ENCODE measurements at regions not wholly inside any gene's neighbourhood (a gene's known extent, or its start where the extent isn't known, plus 50 kb on each side); places are given as distances from the start of the nearest gene placed in this dataset.

- intact Hi-C loops (cut with DNase I; ENCODE audit: low total_unique reads): no loop called here
Observed at GRCh38 chr18:78092901-78093300, 843.3 kb downstream of the GALR1 start.

GRCh38 chr18:78099979-78100588, 850.4 kb downstream of the GALR1 start:
- H3K4me1 ChIP-seq: no peaks in the 10 kb centered on the region
- H3K27ac ChIP-seq: no peak overlapping the region
- no peak for DNase-seq (ENCODE audit: low spot score in 2 of 2)
- peaks cover 0 to 13% of the 10 kb centered on the region in 2 donors for H3K9me3 ChIP-seq
- no peaks in the 10 kb centered on the region for H3K27me3 ChIP-seq
- no peak overlapping the region for H3K4me3 ChIP-seq
- no peaks in the 10 kb centered on the region for H3K36me3 ChIP-seq
- TF ChIP-seq CTCF (IDR thresholded peaks at IDR 0.05) (no peak), POLR2AphosphoS5 (IDR thresholded peaks at IDR 0.05) (no peak), POLR2A (IDR thresholded peaks at IDR 0.05) (no peak)
- intact Hi-C loops (cut with DNase I; ENCODE audit: low total_unique reads): no loop called here

More at GRCh38 chr18:78092901-78093300, 843.3 kb downstream of the GALR1 start:
- Histone ChIP-seq H3K27me3 (peaks cover 0 to 8% of the 10 kb centered on the region in 2 donors), H3K9me3 (no peaks in the 10 kb centered on the region), H3K36me3 (no peaks in the 10 kb centered on the region), H3K4me1 (no peaks in the 10 kb centered on the region), H3K27ac (no peak overlapping the region), H3K4me3 (no peak overlapping the region)
- TF ChIP-seq CTCF (IDR thresholded peaks at IDR 0.05) (no peak), POLR2A (IDR thresholded peaks at IDR 0.05) (no peak), POLR2AphosphoS5 (IDR thresholded peaks at IDR 0.05) (no peak)
- DNase-seq (ENCODE audit: low spot score in 2 of 2): no peak

- H3K27ac ChIP-seq: no peak overlapping the region
- no peaks in the 10 kb centered on the region for H3K36me3 ChIP-seq
- H3K4me3 ChIP-seq: no peak overlapping the region
- H3K27me3 ChIP-seq: no peaks in the 10 kb centered on the region
- H3K4me1 ChIP-seq: no peaks in the 10 kb centered on the region
- intact Hi-C loops (cut with DNase I; ENCODE audit: low total_unique reads): no loop called here
- TF ChIP-seq POLR2AphosphoS5 (IDR thresholded peaks at IDR 0.05) (no peak), CTCF (IDR thresholded peaks at IDR 0.05) (no peak), POLR2A (IDR thresholded peaks at IDR 0.05) (no peak)
- DNase-seq (ENCODE audit: low spot score in 2 of 2): no peak
- peaks cover 0 to 13% of the 10 kb centered on the region in 2 donors for H3K9me3 ChIP-seq
Observed at GRCh38 chr18:78101091-78101490, 851.4 kb downstream of the GALR1 start.

DNA sequence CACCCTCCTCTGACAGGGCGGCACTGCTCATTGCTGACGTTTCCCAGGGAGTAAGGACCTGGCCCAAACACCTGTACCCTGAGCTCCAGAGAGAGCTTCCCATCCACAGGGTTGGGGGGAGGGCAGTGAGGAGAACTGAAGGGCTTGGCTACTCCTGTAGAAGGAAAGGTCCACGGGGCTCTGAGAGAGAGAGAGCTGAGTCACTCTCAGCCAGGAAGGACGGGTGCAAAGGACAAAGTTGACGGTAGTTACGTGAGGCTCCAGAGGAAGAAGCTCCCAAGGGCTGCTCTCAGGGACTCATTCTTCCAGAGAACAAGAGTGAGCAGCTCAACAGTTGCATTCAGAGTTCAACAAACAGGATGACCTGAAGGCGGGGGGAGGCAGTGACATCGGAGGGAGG, 852.5 kb downstream of the GALR1 start:
- TF ChIP-seq CTCF (IDR thresholded peaks at IDR 0.05) (no peak), POLR2A (IDR thresholded peaks at IDR 0.05) (no peak), POLR2AphosphoS5 (IDR thresholded peaks at IDR 0.05) (no peak)
- no peaks in the 10 kb centered on the region for H3K27me3 ChIP-seq
- intact Hi-C loops (cut with DNase I; ENCODE audit: low total_unique reads): no loop called here
- no peak overlapping the region for H3K4me3 ChIP-seq
- no peak overlapping the region for H3K27ac ChIP-seq
- no peaks in the 10 kb centered on the region for H3K36me3 ChIP-seq
- H3K9me3 ChIP-seq: peaks cover 0 to 13% of the 10 kb centered on the region in 2 donors
- no peaks in the 10 kb centered on the region for H3K4me1 ChIP-seq
- no peak for DNase-seq (ENCODE audit: low spot score in 2 of 2)

DNA sequence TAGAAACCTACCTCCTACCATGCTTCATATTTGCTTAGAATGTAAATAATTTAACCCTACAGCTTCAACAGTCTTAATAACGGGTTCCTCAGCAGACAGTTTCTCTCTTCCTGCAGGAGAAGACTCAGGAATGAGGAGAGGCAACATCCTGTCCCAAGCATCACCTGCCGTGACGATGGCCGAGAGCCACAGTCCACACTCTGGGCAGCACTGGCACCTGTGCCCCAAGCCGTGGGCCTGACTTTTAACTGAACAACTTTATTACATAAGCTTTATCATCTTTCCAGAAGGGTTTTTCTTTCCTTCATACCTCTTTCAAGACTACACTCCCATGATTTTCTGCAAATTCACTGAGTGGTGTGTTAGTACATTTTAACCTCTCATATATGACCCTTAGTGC, 856.0 kb downstream of the GALR1 start:
- TF ChIP-seq CTCF (IDR thresholded peaks at IDR 0.05) (no peak), POLR2A (IDR thresholded peaks at IDR 0.05) (no peak), POLR2AphosphoS5 (IDR thresholded peaks at IDR 0.05) (no peak)
- Histone ChIP-seq H3K27ac (no peak overlapping the region), H3K4me1 (no peaks in the 10 kb centered on the region), H3K27me3 (peaks cover 0 to 3% of the 10 kb centered on the region in 2 donors), H3K4me3 (no peak overlapping the region), H3K36me3 (no peaks in the 10 kb centered on the region), H3K9me3 (peaks cover 0 to 13% of the 10 kb centered on the region in 2 donors)
- intact Hi-C loops (cut with DNase I; ENCODE audit: low total_unique reads): no loop called here
- no peak for DNase-seq (ENCODE audit: low spot score in 2 of 2)
